Upper lobe of right lung (tissue), 1 donor: ENCODE measurements at regions not wholly inside any gene's neighbourhood (a gene's known extent, or its start where the extent isn't known, plus 50 kb on each side); places are given as distances from the start of the nearest gene placed in this dataset.

ENCODE experiments used
- ATAC-seq: fragments of 200-7000 bp; cut with Tn5 transposase; one replicate; pipeline ENCODE4 v1.9.1; 2020; ENCODE audit warnings: mild to moderate bottlenecking, moderate library complexity
- DNase-seq: peaks from one replicate; pipeline ENCODE4 v3.0.0-alpha.2; 2020
- H3K27ac ChIP-seq: fragments of 200-600 bp; one replicate; pipeline ENCODE4 v1.8.0; 2022
- H3K27me3 ChIP-seq: fragments of 200-600 bp; one replicate; pipeline ENCODE4 v1.8.0; 2022; ENCODE audit warnings: mild to moderate bottlenecking
- H3K36me3 ChIP-seq: fragments of 200-600 bp; one replicate; pipeline ENCODE4 v1.8.0; 2022
- H3K4me1 ChIP-seq: fragments of 200-600 bp; one replicate; pipeline ENCODE4 v1.8.0; 2022
- H3K4me3 ChIP-seq: fragments of 200-600 bp; one replicate; pipeline ENCODE4 v1.8.0; 2022; ENCODE audit warnings: mild to moderate bottlenecking
- H3K9me3 ChIP-seq: fragments of 200-600 bp; one replicate; pipeline ENCODE4 v1.8.0; 2022
- CTCF ChIP-seq: fragments of 200-600 bp; IDR thresholded peaks from one replicate; pipeline ENCODE4 v1.8.0; 2022; ENCODE audit warnings: antibody characterized with exemption
- intact Hi-C: fragments of 100-400 bp; cut with DNase I; formaldehyde crosslinking; loops from one replicate; pipeline ENCODE4 v1.11.0; 2022
- donor health status: DM: no; HTN: yes; CAD: no; lungs with severe emphysema.

DNA sequence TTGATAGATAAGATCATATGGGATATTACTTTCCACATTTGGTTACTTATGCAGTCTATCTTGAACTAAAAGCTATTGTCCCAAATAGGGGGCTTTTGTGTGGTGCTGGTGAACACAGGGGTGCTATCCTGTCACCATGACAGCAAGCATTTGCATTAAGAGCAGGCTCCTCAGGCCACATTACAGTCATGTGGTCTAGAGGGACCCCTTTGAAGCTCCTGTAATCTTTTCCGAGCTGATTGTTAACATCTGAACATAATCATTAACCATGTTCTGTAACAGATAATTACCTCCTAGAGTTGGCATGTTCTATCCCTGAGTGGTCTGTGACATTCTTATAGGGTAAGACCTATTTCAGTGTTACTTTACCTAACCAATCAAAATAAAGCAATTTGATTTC is 178.8 kb downstream of the KTN1 start:
- no peak for ATAC-seq
- no peak overlapping the region for H3K27ac ChIP-seq
- no peaks in the 10 kb centered on the region for H3K4me1 ChIP-seq
- no peak for TF ChIP-seq CTCF
- H3K36me3 ChIP-seq = no peaks in the 10 kb centered on the region
- H3K27me3 ChIP-seq = no peaks in the 10 kb centered on the region
- intact Hi-C loops = no loop called here
- no peak overlapping the region for H3K4me3 ChIP-seq
- H3K9me3 ChIP-seq = no peaks in the 10 kb centered on the region
- no peak for DNase-seq

- H3K9me3 ChIP-seq = no peaks in the 10 kb centered on the region
- no peak for TF ChIP-seq CTCF
- H3K36me3 ChIP-seq = no peaks in the 10 kb centered on the region
- H3K4me3 ChIP-seq = no peak overlapping the region
- ATAC-seq = no peak
- no peaks in the 10 kb centered on the region for H3K4me1 ChIP-seq
- DNase-seq = no peak
- H3K27me3 ChIP-seq = no peaks in the 10 kb centered on the region
- intact Hi-C loops = no loop called here
- no peak overlapping the region for H3K27ac ChIP-seq
These were observed 181.0 kb downstream of the KTN1 start for GRCh38 chr14:55760789-55761566.

DNA sequence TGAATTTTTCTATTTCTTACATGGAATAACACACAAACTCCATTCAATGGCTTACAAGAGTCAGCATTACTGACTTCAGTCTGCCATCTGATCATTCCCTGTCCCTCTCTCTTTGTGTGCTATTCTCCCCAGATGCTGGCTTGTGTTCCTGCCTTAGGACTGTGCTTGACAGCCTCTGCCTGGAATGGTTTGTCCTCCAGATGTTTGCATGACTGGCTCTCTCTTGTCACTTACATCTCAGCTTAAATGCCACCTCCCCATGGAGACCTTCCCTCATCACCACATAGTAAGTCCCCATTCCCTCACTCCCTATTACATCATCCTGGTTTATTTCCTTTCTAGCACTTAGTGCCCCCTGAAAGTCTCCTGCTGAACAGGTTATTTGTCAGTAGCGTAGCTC is 181.6 kb downstream of the KTN1 start:
- no peaks in the 10 kb centered on the region for H3K9me3 ChIP-seq
- no peak overlapping the region for H3K27ac ChIP-seq
- ATAC-seq (no peak), DNase-seq (no peak)
- no peak overlapping the region for H3K4me3 ChIP-seq
- H3K4me1 ChIP-seq = no peaks in the 10 kb centered on the region
- intact Hi-C loops = no loop called here
- no peak for TF ChIP-seq CTCF
- H3K27me3 ChIP-seq = no peaks in the 10 kb centered on the region
- H3K36me3 ChIP-seq = no peaks in the 10 kb centered on the region

- ATAC-seq = no peak
These were observed 182.7 kb downstream of the KTN1 start for GRCh38 chr14:55762595-55763232.

GRCh38 chr14:55764784-55765183 is 184.8 kb downstream of the KTN1 start:
- no peak overlapping the region for H3K4me3 ChIP-seq
- no peaks in the 10 kb centered on the region for H3K36me3 ChIP-seq
- ATAC-seq = no peak
- H3K9me3 ChIP-seq = no peaks in the 10 kb centered on the region
- intact Hi-C loops = no loop called here
- H3K27me3 ChIP-seq = no peaks in the 10 kb centered on the region
- H3K27ac ChIP-seq = no peak overlapping the region
- TF ChIP-seq CTCF = no peak
- no peak for DNase-seq
- no peaks in the 10 kb centered on the region for H3K4me1 ChIP-seq

More at GRCh38 chr14:55762595-55763232, 182.7 kb downstream of the KTN1 start:
- Histone ChIP-seq H3K27me3 (no peaks in the 10 kb centered on the region), H3K4me3 (no peak overlapping the region), H3K27ac (no peak overlapping the region), H3K9me3 (no peaks in the 10 kb centered on the region), H3K4me1 (no peaks in the 10 kb centered on the region), H3K36me3 (no peaks in the 10 kb centered on the region)
- no peak for DNase-seq
- intact Hi-C loops = no loop called here
- no peak for TF ChIP-seq CTCF
